PC-9 (cell line): ENCODE measurements at regions not wholly inside any gene's neighbourhood (a gene's known extent, or its start where the extent isn't known, plus 50 kb on each side); places are given as distances from the start of the nearest gene placed in this dataset.

Experiments
- BruUV-seq: library from RNA; stranded (reverse); fragments of 400-500 nt; replicated peaks from 2 replicates; lab custom pipeline; 2021; lab: Mats Ljungman, UMichigan
- CTCF ChIA-PET: fragments of 300-600 bp; sonication (Branson Sonifier 250); formaldehyde crosslinking; loops from one replicate; lab custom pipeline; 2022; ENCODE audit warnings: antibody characterized with exemption; lab: Charles Lee
- POLR2A ChIA-PET: fragments of 300-600 bp; sonication (Branson Sonifier 250); formaldehyde crosslinking; loops from one replicate; lab custom pipeline; 2022; ENCODE audit warnings: antibody characterized with exemption; ENCODE audit not compliant: unreplicated experiment; lab: Charles Lee
- DNase-seq, 2 experiments: peaks; one replicate each; pipeline versions ENCODE4 v3.0.0 to v3.0.0-alpha.2; 2015 to 2022; ENCODE audit warnings: mixed read lengths in 1 of 2
- H2AFZ ChIP-seq: fragments of 200-600 bp; sonication (generic); 2 replicates; pipeline ENCODE4 v1.8.1; 2017; ENCODE audit warnings: antibody characterized with exemption
- H3F3A ChIP-seq: fragments of 200-600 bp; sonication (generic); 2 replicates; pipeline ENCODE4 v1.8.1; 2017; ENCODE audit warnings: antibody characterized with exemption, mild to moderate bottlenecking, low read depth; ENCODE audit not compliant: insufficient read depth
- H3K27ac ChIP-seq: fragments of 200-600 bp; sonication (generic); 2 replicates; pipeline ENCODE4 v1.6.1; 2016; ENCODE audit warnings: mixed run types
- H3K27me3 ChIP-seq: fragments of 200-600 bp; sonication (generic); 2 replicates; pipeline ENCODE4 v1.6.1; 2016; ENCODE audit warnings: low read depth, mixed run types; ENCODE audit not compliant: insufficient read depth
- H3K36me3 ChIP-seq: fragments of 200-600 bp; sonication (generic); 2 replicates; pipeline ENCODE4 v1.6.1; 2016; ENCODE audit warnings: low read depth, mixed run types
- H3K4me1 ChIP-seq: fragments of 200-600 bp; sonication (generic); replicated peaks from 2 replicates; pipeline ENCODE4 v1.6.1; 2016; ENCODE audit warnings: mixed run types; ENCODE audit not compliant: insufficient read depth
- H3K4me2 ChIP-seq: fragments of 200-600 bp; sonication (generic); 2 replicates; pipeline ENCODE4 v1.6.1; 2017; ENCODE audit warnings: mixed run types
- H3K4me3 ChIP-seq: fragments of 200-600 bp; sonication (generic); 2 replicates; pipeline ENCODE4 v1.6.1; 2016; ENCODE audit warnings: mixed run types
- H3K79me2 ChIP-seq: fragments of 200-600 bp; sonication (generic); 2 replicates; pipeline ENCODE4 v1.6.1; 2017; ENCODE audit warnings: low read depth, mixed run types
- H3K9me2 ChIP-seq: fragments of 200-600 bp; sonication (generic); 2 replicates; pipeline ENCODE4 v1.8.1; 2017; ENCODE audit warnings: mild to moderate bottlenecking; ENCODE audit not compliant: insufficient read depth
- H3K9me3 ChIP-seq: fragments of 200-600 bp; sonication (generic); 2 replicates; pipeline ENCODE4 v1.8.1; 2016; ENCODE audit warnings: low read depth; ENCODE audit not compliant: insufficient read depth
- H4K20me1 ChIP-seq: fragments of 200-600 bp; sonication (generic); 2 replicates; pipeline ENCODE4 v1.8.1; 2017; ENCODE audit not compliant: insufficient read depth
- EZH2 ChIP-seq: fragments of 200-600 bp; sonication (generic); IDR thresholded peaks from 2 replicates; pipeline ENCODE4 v1.8.0; 2017; ENCODE audit warnings: antibody characterized with exemption, low read depth
- intact Hi-C: fragments of 100-400 bp; cut with micrococcal nuclease; formaldehyde crosslinking; loops from one replicate; pipeline ENCODE4 v1.10.0; 2022; ENCODE audit not compliant: unreplicated experiment
- TF ChIP-seq, protein P1 (sequence below): fragments of 200-600 bp; sonication (generic); conservative IDR thresholded peaks from 2 replicates; pipeline ENCODE4 v1.6.1; 2017; ENCODE audit warnings: mixed run types, antibody characterized with exemption, mild to moderate bottlenecking, moderate library complexity

- Histone ChIP-seq H3K9me2 (no peaks in the 10 kb centered on the region), H3K79me2 (no peaks in the 10 kb centered on the region), H4K20me1 (no peaks in the 10 kb centered on the region), H3K4me3 (no peak overlapping the region), H3K27ac (no peak overlapping the region), H3K27me3 (peaks cover 39% of the 10 kb centered on the region), H3K9me3 (no peaks in the 10 kb centered on the region), H3F3A (no peaks in the 10 kb centered on the region), H3K4me2 (no peak overlapping the region), H3K4me1 (no peaks in the 10 kb centered on the region), H3K36me3 (no peaks in the 10 kb centered on the region), H2AFZ (no peak overlapping the region)
- POLR2A ChIA-PET, result no interaction called here
- CTCF ChIA-PET, result no interaction called here
- no peak for TF ChIP-seq EZH2
- TF ChIP-seq, protein P1, sequence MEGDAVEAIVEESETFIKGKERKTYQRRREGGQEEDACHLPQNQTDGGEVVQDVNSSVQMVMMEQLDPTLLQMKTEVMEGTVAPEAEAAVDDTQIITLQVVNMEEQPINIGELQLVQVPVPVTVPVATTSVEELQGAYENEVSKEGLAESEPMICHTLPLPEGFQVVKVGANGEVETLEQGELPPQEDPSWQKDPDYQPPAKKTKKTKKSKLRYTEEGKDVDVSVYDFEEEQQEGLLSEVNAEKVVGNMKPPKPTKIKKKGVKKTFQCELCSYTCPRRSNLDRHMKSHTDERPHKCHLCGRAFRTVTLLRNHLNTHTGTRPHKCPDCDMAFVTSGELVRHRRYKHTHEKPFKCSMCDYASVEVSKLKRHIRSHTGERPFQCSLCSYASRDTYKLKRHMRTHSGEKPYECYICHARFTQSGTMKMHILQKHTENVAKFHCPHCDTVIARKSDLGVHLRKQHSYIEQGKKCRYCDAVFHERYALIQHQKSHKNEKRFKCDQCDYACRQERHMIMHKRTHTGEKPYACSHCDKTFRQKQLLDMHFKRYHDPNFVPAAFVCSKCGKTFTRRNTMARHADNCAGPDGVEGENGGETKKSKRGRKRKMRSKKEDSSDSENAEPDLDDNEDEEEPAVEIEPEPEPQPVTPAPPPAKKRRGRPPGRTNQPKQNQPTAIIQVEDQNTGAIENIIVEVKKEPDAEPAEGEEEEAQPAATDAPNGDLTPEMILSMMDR, result no peak
- no peak for DNase-seq
- intact Hi-C loops, result no loop called here
- no TSS peak for BruUV-seq
These were observed 618.8 kb downstream of the MATN1 start for GRCh38 chr1:30104551-30104950.

DNA sequence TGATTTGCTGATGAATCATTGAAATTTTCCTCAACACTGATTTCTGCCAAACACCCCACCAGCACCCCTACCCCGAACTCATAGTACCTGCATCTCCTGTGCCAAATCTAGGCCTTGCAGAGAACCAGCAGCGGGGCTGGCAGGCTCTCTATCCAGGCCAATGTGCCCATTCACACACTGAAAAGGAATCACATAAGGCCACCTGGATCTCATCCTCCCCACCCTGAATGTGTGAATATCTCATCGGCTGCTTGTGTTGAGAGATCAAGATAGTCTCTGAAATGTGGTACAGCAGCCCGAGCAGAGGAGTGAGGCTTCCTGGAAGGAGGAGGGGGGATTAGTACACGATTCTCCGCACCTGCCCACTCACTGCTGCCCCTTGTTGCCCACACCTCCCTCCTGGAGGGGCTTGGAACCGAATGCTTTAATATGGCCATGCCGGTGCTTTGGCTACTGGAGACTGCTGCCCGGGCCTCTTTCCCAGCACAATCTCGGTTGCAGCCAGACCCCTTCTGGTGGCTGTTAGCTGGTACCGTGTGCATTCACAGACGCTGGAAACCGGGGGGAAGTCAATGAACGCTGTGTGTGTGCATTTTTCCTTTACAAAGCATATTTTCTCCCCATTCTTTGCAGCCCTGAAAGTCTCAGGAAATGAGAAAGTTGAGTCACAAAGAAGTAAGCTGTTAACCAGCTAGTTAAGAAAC is 619.5 kb downstream of the MATN1 start:
- no peak for TF ChIP-seq EZH2
- TF ChIP-seq, protein P1, result no peak
- Histone ChIP-seq H3K27ac (no peak overlapping the region), H3K4me3 (no peak overlapping the region), H3K27me3 (peaks cover 34% of the 10 kb centered on the region), H3K9me2 (no peaks in the 10 kb centered on the region), H3K36me3 (no peaks in the 10 kb centered on the region), H3K4me1 (no peaks in the 10 kb centered on the region), H2AFZ (no peak overlapping the region), H3K79me2 (no peaks in the 10 kb centered on the region), H3K9me3 (no peaks in the 10 kb centered on the region), H3K4me2 (no peak overlapping the region), H3F3A (no peaks in the 10 kb centered on the region), H4K20me1 (no peaks in the 10 kb centered on the region)
- DNase-seq, result no peak
- intact Hi-C loops, result no loop called here
- ChIA-PET POLR2A (no interaction called here), CTCF (no interaction called here)
- no TSS peak for BruUV-seq

DNA sequence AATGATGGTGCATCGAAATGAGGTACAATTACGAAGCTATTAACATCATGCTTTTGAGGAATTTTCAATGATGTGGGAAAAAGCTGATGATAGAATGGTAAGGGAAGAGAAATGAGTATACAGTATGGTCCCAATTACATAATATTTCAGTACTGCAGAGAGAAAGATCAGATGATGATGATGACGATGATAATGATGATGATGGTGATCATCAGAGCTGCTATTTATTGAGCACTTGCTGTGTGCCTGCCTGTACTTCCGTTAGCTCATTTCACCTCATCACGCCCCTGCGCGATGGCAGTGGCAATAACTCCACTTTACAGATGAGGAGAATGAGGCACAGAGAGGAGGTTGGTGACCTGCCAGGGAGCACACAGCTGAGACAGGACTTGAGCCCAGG is 620.8 kb downstream of the MATN1 start:
- intact Hi-C loops, result no loop called here
- Histone ChIP-seq H3K36me3 (no peaks in the 10 kb centered on the region), H3K27ac (no peak overlapping the region), H3K9me2 (no peaks in the 10 kb centered on the region), H3K27me3 (peaks cover 22% of the 10 kb centered on the region), H3F3A (no peaks in the 10 kb centered on the region), H3K79me2 (no peaks in the 10 kb centered on the region), H3K4me1 (no peaks in the 10 kb centered on the region), H2AFZ (no peak overlapping the region), H4K20me1 (no peaks in the 10 kb centered on the region), H3K9me3 (no peaks in the 10 kb centered on the region), H3K4me2 (no peak overlapping the region), H3K4me3 (no peak overlapping the region)
- DNase-seq, result no peak
- POLR2A ChIA-PET, result no interaction called here
- TF ChIP-seq, protein P1, result no peak
- no peak for TF ChIP-seq EZH2
- CTCF ChIA-PET, result interaction anchor here (0.6 kb wide), 1 partner anchor 39 kb away, joined by 3 read pairs; no protein-coding TSS in a partner anchor
- no TSS peak for BruUV-seq
